GM12891 (cell line): ENCODE measurements at regions not wholly inside any gene's neighbourhood (a gene's known extent, or its start where the extent isn't known, plus 50 kb on each side); places are given as distances from the start of the nearest gene placed in this dataset.

Source experiments
- POLR2A ChIP-seq: IDR thresholded peaks from 2 replicates; pipeline ENCODE4 v1.6.1; 2011; ENCODE audit warnings: low read depth, low read length, control low read depth
- POLR2AphosphoS5 ChIP-seq: IDR thresholded peaks from 2 replicates; pipeline ENCODE4 v1.6.1; 2011; ENCODE audit warnings: low read depth, low read length, control low read depth

DNA sequence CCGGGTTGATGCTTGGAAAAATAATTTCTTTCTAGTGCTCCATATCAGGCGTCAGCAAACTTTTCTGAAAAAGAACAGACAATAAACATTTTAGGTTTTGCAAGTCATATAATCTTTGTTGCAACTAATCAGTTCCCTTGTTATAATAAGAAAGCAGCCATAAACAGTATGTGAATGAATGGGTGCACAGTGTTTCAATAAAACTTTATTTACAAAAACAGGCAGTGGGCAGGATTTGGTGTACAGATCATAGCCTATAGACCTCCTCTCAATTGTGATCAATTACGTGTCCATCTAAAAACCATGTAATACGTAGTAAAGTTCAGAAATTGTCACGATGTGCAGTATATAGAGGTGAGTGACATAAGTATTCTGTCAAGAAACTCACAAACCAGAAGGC, 143.4 kb downstream of the AREG start:
- TF ChIP-seq POLR2AphosphoS5 (no peak), POLR2A (no peak)
